DOHH2 (cell line): ENCODE measurements at regions not wholly inside any gene's neighbourhood (a gene's known extent, or its start where the extent isn't known, plus 50 kb on each side); places are given as distances from the start of the nearest gene placed in this dataset.

Experiments used
- CTCF ChIP-seq: fragments of 200-600 bp; sonication (generic); IDR thresholded peaks from one replicate; pipeline ENCODE4 v1.5.1; 2014; ENCODE audit warnings: antibody characterized with exemption, mild to moderate bottlenecking, low read depth, low read length; ENCODE audit not compliant: poor library complexity, severe bottlenecking
- EZH2phosphoT487 ChIP-seq: fragments of 200-600 bp; sonication (generic); IDR thresholded peaks from 2 replicates; pipeline ENCODE4 v1.6.1; 2017; ENCODE audit warnings: borderline replicate concordance, mild to moderate bottlenecking, antibody characterized with exemption, low read length, moderate library complexity, mixed read lengths

- TF ChIP-seq CTCF = no peak
- TF ChIP-seq EZH2phosphoT487 = no peak
These were observed 104.7 kb upstream of the CLMP start for GRCh38 chr11:123299721-123300120.
